HG03571 (cell line): ENCODE measurements at regions not wholly inside any gene's neighbourhood (a gene's known extent, or its start where the extent isn't known, plus 50 kb on each side); places are given as distances from the start of the nearest gene placed in this dataset.
"Not testable (repeated sequence)": the region's sequence is repeated elsewhere in the genome, so short reads cannot be mapped to it uniquely, and the experiment has no call there.

Source experiments
- ATAC-seq: cut with Tn5 transposase; IDR thresholded peaks from one replicate; pipeline ENCODE4 v1.9.1; 2021; ENCODE audit not compliant: unreplicated experiment

- ATAC-seq: no peak
Observed at GRCh38 chr10:21150166-21150565, 253.1 kb upstream of the NEBL start.

- ATAC-seq: no peak
Observed at GRCh38 chr10:21146436-21146789, 249.3 kb upstream of the NEBL start.

GRCh38 chr10:21145751-21146435, 248.8 kb upstream of the NEBL start:
- ATAC-seq: no peak

- ATAC-seq: no peak
Observed at GRCh38 chr10:21144047-21144446, 246.9 kb upstream of the NEBL start.

- ATAC-seq: no peak
Observed at GRCh38 chr10:21141946-21142492, 244.9 kb upstream of the NEBL start.

- ATAC-seq: no peak
Observed at GRCh38 chr10:21138769-21139340, 241.7 kb upstream of the NEBL start.

- ATAC-seq: no peak
Observed at GRCh38 chr10:21135023-21135931, 238.2 kb upstream of the NEBL start.

- no peak for ATAC-seq
Observed at GRCh38 chr10:21134645-21135022, 237.5 kb upstream of the NEBL start.

GRCh38 chr10:21130683-21131442, 233.8 kb upstream of the NEBL start:
- no peak for ATAC-seq

GRCh38 chr10:21130108-21130507, 233.0 kb upstream of the NEBL start:
- no peak for ATAC-seq

- ATAC-seq: no peak
Observed at GRCh38 chr10:21125471-21126228, 228.5 kb upstream of the NEBL start.

GRCh38 chr10:21122907-21123306, 225.8 kb upstream of the NEBL start:
- ATAC-seq: no peak

GRCh38 chr10:21121822-21122221, 224.7 kb upstream of the NEBL start:
- not testable (repeated sequence) for ATAC-seq

GRCh38 chr10:21114683-21115082, 217.6 kb upstream of the NEBL start:
- no peak for ATAC-seq

GRCh38 chr10:21110358-21110757, 213.2 kb upstream of the NEBL start:
- no peak for ATAC-seq

GRCh38 chr10:21106931-21107330, 209.8 kb upstream of the NEBL start:
- ATAC-seq: not testable (repeated sequence)

GRCh38 chr10:21105331-21105730, 208.2 kb upstream of the NEBL start:
- not testable (repeated sequence) for ATAC-seq

GRCh38 chr10:21100871-21101514, 203.9 kb upstream of the NEBL start:
- no peak for ATAC-seq

- no peak for ATAC-seq
Observed at GRCh38 chr10:21100190-21100589, 203.1 kb upstream of the NEBL start.
